K562 (cell line): ENCODE measurements at regions not wholly inside any gene's neighbourhood (a gene's known extent, or its start where the extent isn't known, plus 50 kb on each side); places are given as distances from the start of the nearest gene placed in this dataset.
"Not testable (repeated sequence)": the region's sequence is repeated elsewhere in the genome, so short reads cannot be mapped to it uniquely, and the experiment has no call there.

Source experiments
- CHD1 ChIP-seq: fragments of 200-600 bp; sonication (generic); IDR thresholded peaks from one replicate; pipeline ENCODE4 v1.6.1; 2012; ENCODE audit warnings: mild to moderate bottlenecking, moderate library complexity, low read length, inconsistent platforms
- EHMT2 ChIP-seq: fragments of 450-650 bp; IDR thresholded peaks from 2 replicates; pipeline ENCODE4 v1.6.1; 2018; ENCODE audit warnings: antibody characterized with exemption
- ELF4 ChIP-seq: fragments of 450-650 bp; formaldehyde crosslinking; IDR thresholded peaks from 2 replicates; pipeline ENCODE4 v1.4.0; 2022; ENCODE audit warnings: missing genetic modification characterization
- ESRRB ChIP-seq: fragments of 250-450 bp; sonication (Bioruptor Pico); IDR thresholded peaks from 2 replicates; pipeline ENCODE4 v1.5.0; 2020; ENCODE audit warnings: mild to moderate bottlenecking, moderate library complexity, borderline replicate concordance
- LCOR ChIP-seq: sonication (generic); formaldehyde crosslinking; IDR thresholded peaks from 2 replicates; pipeline ENCODE4 v1.8.0; 2022; ENCODE audit warnings: mild to moderate bottlenecking, missing genetic modification reagents
- POLR2A ChIP-seq: fragments of 450-650 bp; conservative IDR thresholded peaks from 2 replicates; pipeline ENCODE4 v1.6.1; 2016
- RBM17 ChIP-seq: fragments of 200-400 bp; formaldehyde crosslinking; IDR thresholded peaks from 2 replicates; pipeline ENCODE4 v1.6.1; 2017; ENCODE audit warnings: low read depth, mild to moderate bottlenecking, low read length, borderline replicate concordance
- TEAD2 ChIP-seq: fragments of 450-650 bp; IDR thresholded peaks from 2 replicates; pipeline ENCODE4 v1.6.1; 2016; ENCODE audit warnings: missing genetic modification characterization, control low read depth, missing compliant biosample characterization
- XRCC4 ChIP-seq: IDR thresholded peaks from one replicate; pipeline ENCODE4 v1.6.1; 2011; ENCODE audit not compliant: insufficient read depth, insufficient read length; ENCODE audit errors: extremely low read depth
- ZFX ChIP-seq: sonication (generic); formaldehyde crosslinking; IDR thresholded peaks from 2 replicates; pipeline ENCODE4 v1.8.0; 2022; ENCODE audit warnings: mild to moderate bottlenecking, missing genetic modification reagents, moderate library complexity
- TF ChIP-seq, protein P1 (sequence below): fragments of 250-450 bp; sonication (Bioruptor Pico); IDR thresholded peaks from 2 replicates; pipeline ENCODE4 v1.8.0; 2021; ENCODE audit warnings: mild to moderate bottlenecking, moderate library complexity

DNA sequence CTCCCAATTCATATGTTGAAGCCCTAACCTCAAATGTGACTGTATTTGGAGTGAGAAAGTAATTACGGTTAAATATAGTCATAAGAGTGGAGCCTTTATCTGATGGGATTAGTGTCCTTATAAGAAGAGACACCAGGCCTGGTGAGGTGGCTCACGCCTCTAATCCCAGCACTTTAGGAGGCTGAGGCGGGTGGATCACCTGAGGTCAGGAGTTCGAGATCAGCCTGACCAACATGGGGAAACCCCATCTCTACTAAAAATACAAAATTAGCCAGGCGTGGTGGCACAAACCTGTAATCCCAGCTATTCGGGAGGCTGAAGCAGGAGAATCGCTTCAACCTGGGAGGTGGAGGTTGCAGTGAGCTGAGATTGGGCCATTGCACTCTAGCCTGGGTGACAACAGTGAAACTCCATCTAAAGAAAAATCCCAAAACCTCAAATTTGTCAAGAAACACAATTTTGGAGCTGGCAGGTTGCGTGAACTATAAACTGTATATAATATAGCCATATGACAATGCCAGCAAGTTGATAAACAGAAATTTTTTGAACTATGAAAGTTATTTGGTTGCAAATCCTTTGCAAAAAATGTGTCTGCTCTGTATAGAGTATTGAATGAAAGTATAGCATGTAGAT lies 125.6 kb upstream of the ZNF217 start:
- TF ChIP-seq, protein P1, sequence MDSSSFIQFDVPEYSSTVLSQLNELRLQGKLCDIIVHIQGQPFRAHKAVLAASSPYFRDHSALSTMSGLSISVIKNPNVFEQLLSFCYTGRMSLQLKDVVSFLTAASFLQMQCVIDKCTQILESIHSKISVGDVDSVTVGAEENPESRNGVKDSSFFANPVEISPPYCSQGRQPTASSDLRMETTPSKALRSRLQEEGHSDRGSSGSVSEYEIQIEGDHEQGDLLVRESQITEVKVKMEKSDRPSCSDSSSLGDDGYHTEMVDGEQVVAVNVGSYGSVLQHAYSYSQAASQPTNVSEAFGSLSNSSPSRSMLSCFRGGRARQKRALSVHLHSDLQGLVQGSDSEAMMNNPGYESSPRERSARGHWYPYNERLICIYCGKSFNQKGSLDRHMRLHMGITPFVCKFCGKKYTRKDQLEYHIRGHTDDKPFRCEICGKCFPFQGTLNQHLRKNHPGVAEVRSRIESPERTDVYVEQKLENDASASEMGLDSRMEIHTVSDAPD (CRISPR knock-in tag), result not testable (repeated sequence)
- not testable (repeated sequence) for TF ChIP-seq ELF4 (CRISPR knock-in tag); XRCC4; ESRRB; TEAD2 (tag); POLR2A; LCOR; CHD1; ZFX (CRISPR knock-in tag); RBM17; EHMT2
